ENCODE measurements at regions not wholly inside any gene's neighbourhood (a gene's known extent, or its start where the extent isn't known, plus 50 kb on each side); places are given as distances from the start of the nearest gene placed in this dataset.

GRCh38 chr10:89097226-89097625 is 106.6 kb downstream of the FAS start:
- Histone ChIP-seq H3K4me3 (ENCODE audit: low read depth, low read length) (no peak overlapping the region), H3K27me3 (ENCODE audit: control insufficient read depth, insufficient read depth, low read length) (no peaks in the 10 kb centered on the region), H3K36me3 (ENCODE audit: control insufficient read depth, insufficient read depth, low read length) (no peaks in the 10 kb centered on the region)
- ChIA-PET CTCF (no interaction called here), POLR2A (no interaction called here)
- no peak for TF ChIP-seq CTCF (IDR thresholded peaks at IDR 0.05; ENCODE audit: insufficient read depth, low read depth, low read length)
- DNase-seq (ENCODE audit: low read depth) = no peak

- ChIA-PET POLR2A (no interaction called here), CTCF (no interaction called here)
- H3K27me3 ChIP-seq (ENCODE audit: control insufficient read depth, insufficient read depth, low read length) = no peaks in the 10 kb centered on the region
These were observed 105.2 kb downstream of the FAS start for GRCh38 chr10:89095701-89096391.

GRCh38 chr10:89093728-89094127 is 103.1 kb downstream of the FAS start:
- no peak for DNase-seq (ENCODE audit: low read depth)

More at GRCh38 chr10:89095701-89096391, 105.2 kb downstream of the FAS start:
- no peak for TF ChIP-seq CTCF (IDR thresholded peaks at IDR 0.05; ENCODE audit: insufficient read depth, low read depth, low read length)
- DNase-seq (ENCODE audit: low read depth) = no peak
- no peak overlapping the region for H3K4me3 ChIP-seq (ENCODE audit: low read depth, low read length)
- no peaks in the 10 kb centered on the region for H3K36me3 ChIP-seq (ENCODE audit: control insufficient read depth, insufficient read depth, low read length)

GRCh38 chr10:89092981-89093380 is 102.4 kb downstream of the FAS start:
- no peak for TF ChIP-seq CTCF (IDR thresholded peaks at IDR 0.05; ENCODE audit: insufficient read depth, low read depth, low read length)
- no peak for DNase-seq (ENCODE audit: low read depth)
- ChIA-PET CTCF (interaction anchor here (0.6 kb wide), 1 partner anchor 63 kb away, joined by 3 read pairs; no protein-coding TSS in a partner anchor), POLR2A (no interaction called here)
- Histone ChIP-seq H3K36me3 (ENCODE audit: control insufficient read depth, insufficient read depth, low read length) (no peaks in the 10 kb centered on the region), H3K4me3 (ENCODE audit: low read depth, low read length) (no peak overlapping the region), H3K27me3 (ENCODE audit: control insufficient read depth, insufficient read depth, low read length) (no peaks in the 10 kb centered on the region)

More at GRCh38 chr10:89093728-89094127, 103.1 kb downstream of the FAS start:
- ChIA-PET POLR2A (no interaction called here), CTCF (no interaction called here)
- H3K4me3 ChIP-seq (ENCODE audit: low read depth, low read length) = no peak overlapping the region
- no peaks in the 10 kb centered on the region for H3K27me3 ChIP-seq (ENCODE audit: control insufficient read depth, insufficient read depth, low read length)
- H3K36me3 ChIP-seq (ENCODE audit: control insufficient read depth, insufficient read depth, low read length) = no peaks in the 10 kb centered on the region
- no peak for TF ChIP-seq CTCF (IDR thresholded peaks at IDR 0.05; ENCODE audit: insufficient read depth, low read depth, low read length)

- POLR2A ChIA-PET = no interaction called here
- CTCF ChIA-PET = interaction anchor here (0.6 kb wide), 1 partner anchor 63 kb away, joined by 3 read pairs; no protein-coding TSS in a partner anchor
- H3K4me3 ChIP-seq (ENCODE audit: low read depth, low read length) = no peak overlapping the region
- DNase-seq (ENCODE audit: low read depth) = no peak
- TF ChIP-seq CTCF (IDR thresholded peaks at IDR 0.05; ENCODE audit: insufficient read depth, low read depth, low read length) = no peak
- no peaks in the 10 kb centered on the region for H3K27me3 ChIP-seq (ENCODE audit: control insufficient read depth, insufficient read depth, low read length)
- H3K36me3 ChIP-seq (ENCODE audit: control insufficient read depth, insufficient read depth, low read length) = no peaks in the 10 kb centered on the region
These were observed 101.8 kb downstream of the FAS start for GRCh38 chr10:89092439-89092838.

Data from BJ (cell line).